GM12878 (cell line): ENCODE measurements at regions not wholly inside any gene's neighbourhood (a gene's known extent, or its start where the extent isn't known, plus 50 kb on each side); places are given as distances from the start of the nearest gene placed in this dataset.

Experiments used
- ATAC-seq: fragments of 200-7000 bp; cut with Tn5 transposase; 3 replicates; pipeline ENCODE4 v1.9.1; 2020; ENCODE audit warnings: mild to moderate bottlenecking, moderate library complexity
- BruUV-seq: library from RNA; stranded (reverse); fragments of 400-500 nt; replicated peaks from 2 replicates; lab custom pipeline; 2021; lab: Mats Ljungman, UMichigan
- CTCF ChIA-PET: fragments of 300-600 bp; sonication (Branson Sonifier 250); formaldehyde crosslinking; extraction: SDS; loops from one replicate; lab custom pipeline; 2021; ENCODE audit warnings: inconsistent platforms; lab: Yijun Ruan, JAX
- POLR2A ChIA-PET: fragments of 350-600 bp; formaldehyde crosslinking; extraction: SDS; loops from one replicate; lab custom pipeline; 2021; ENCODE audit warnings: inconsistent platforms; lab: Charles Lee
- RAD21 ChIA-PET: fragments of 300-600 bp; sonication (Branson Sonifier 250); formaldehyde crosslinking; loops from one replicate; lab custom pipeline; 2023; ENCODE audit warnings: antibody characterized with exemption; ENCODE audit not compliant: unreplicated experiment; lab: Charles Lee
- SMC1A ChIA-PET: fragments of 300-600 bp; sonication (Branson Sonifier 250); formaldehyde crosslinking; loops from one replicate; lab custom pipeline; 2023; ENCODE audit not compliant: unreplicated experiment, uncharacterized antibody; lab: Charles Lee
- DNase-seq: peaks from one replicate; pipeline ENCODE4 v3.0.0-alpha.2; 2011; ENCODE audit warnings: low read depth, low spot score
- FAIRE-seq: peaks from 3 replicates; lab custom pipeline; 2011; peaks lifted over from hg19 to GRCh38; lab: Jason Lieb, UNC
- H2AFZ ChIP-seq: 2 replicates; pipeline ENCODE4 v1.6.0; 2011; ENCODE audit warnings: low read depth, low read length, control low read depth; ENCODE audit not compliant: control insufficient read depth
- H3K27ac ChIP-seq: 2 replicates; pipeline ENCODE4 v1.5.1; 2011; ENCODE audit warnings: control low read depth; ENCODE audit not compliant: control insufficient read depth, insufficient read depth
- H3K27me3 ChIP-seq, 2 experiments: replicated peaks in 1 of 2; 2 replicates each; pipeline versions ENCODE4 v1.6.0 to v1.6.1; 2011; ENCODE audit warnings: low read length in 1 of 2; ENCODE audit not compliant: control insufficient read depth in 2 of 2, insufficient read depth in 2 of 2
- H3K36me3 ChIP-seq, 2 experiments: 2 replicates each; pipeline ENCODE4 v1.5.1; 2011; ENCODE audit warnings: low read length in 1 of 2; ENCODE audit not compliant: control insufficient read depth in 2 of 2, insufficient read depth in 2 of 2
- H3K4me1 ChIP-seq: 2 replicates; pipeline ENCODE4 v1.6.1; 2011; ENCODE audit warnings: mild to moderate bottlenecking, low read length, moderate library complexity, mixed read lengths; ENCODE audit not compliant: control insufficient read depth, insufficient read depth
- H3K4me2 ChIP-seq: 2 replicates; pipeline ENCODE4 v1.6.0; 2011; ENCODE audit warnings: control low read depth; ENCODE audit not compliant: control insufficient read depth, insufficient read depth
- H3K4me3 ChIP-seq: fragments of 200-600 bp; sonication (generic); 2 replicates; pipeline ENCODE4 v1.5.1; 2016
- H3K79me2 ChIP-seq: 2 replicates; pipeline ENCODE4 v1.6.0; 2011; ENCODE audit warnings: low read length; ENCODE audit not compliant: control insufficient read depth, insufficient read depth
- H3K9ac ChIP-seq: 2 replicates; pipeline ENCODE4 v1.8.0; 2011; ENCODE audit warnings: low read length, control low read depth, mixed read lengths; ENCODE audit not compliant: control insufficient read depth, insufficient read depth
- H3K9me3 ChIP-seq: replicated peaks from 3 replicates; pipeline ENCODE4 v1.5.1; 2011; ENCODE audit warnings: mild to moderate bottlenecking, low read length; ENCODE audit not compliant: control insufficient read depth, insufficient read depth
- H4K20me1 ChIP-seq: 2 replicates; pipeline ENCODE4 v1.6.0; 2011; ENCODE audit not compliant: control insufficient read depth, insufficient read depth
- EED ChIP-seq: sonication (generic); IDR thresholded peaks from 2 replicates; pipeline ENCODE4 v1.6.1; 2016; ENCODE audit warnings: antibody characterized with exemption, low read depth
- MEF2B ChIP-seq: fragments of 450-650 bp; IDR thresholded peaks from 2 replicates; pipeline ENCODE4 v1.6.1; 2018; ENCODE audit warnings: mild to moderate bottlenecking, moderate library complexity; ENCODE audit not compliant: partially characterized antibody, poor library complexity, severe bottlenecking
- NR2C2 ChIP-seq: IDR thresholded peaks from 2 replicates; pipeline ENCODE4 v1.6.1; 2011; ENCODE audit warnings: borderline replicate concordance, low read depth; ENCODE audit not compliant: control insufficient read depth, insufficient read length
- NRF1 ChIP-seq: conservative IDR thresholded peaks from 2 replicates; pipeline ENCODE4 v1.6.1; 2011; ENCODE audit warnings: mild to moderate bottlenecking, low read depth, low read length, improper control_type of control experiment
- SIX5 ChIP-seq: IDR thresholded peaks from 2 replicates; pipeline ENCODE4 v1.6.1; 2011; ENCODE audit warnings: mild to moderate bottlenecking, low read depth, low read length, moderate library complexity; ENCODE audit not compliant: severe bottlenecking
- ZNF384 ChIP-seq: IDR thresholded peaks from 2 replicates; pipeline ENCODE4 v1.6.1; 2012; ENCODE audit warnings: low read depth, mild to moderate bottlenecking, low read length, improper control_type of control experiment, borderline replicate concordance
- WGBS: methylation state at CpG from one replicate; pipeline ENCODE4 v1.1.6; 2016; ENCODE audit warnings: low lambda C conversion rate; ENCODE audit not compliant: insufficient replicate concordance, insufficient coverage; ENCODE audit errors: missing lambda C conversion rate; 5-methylcytosine and 5-hydroxymethylcytosine counted together
- in situ Hi-C: fragments of 300-500 bp; cut with MboI; formaldehyde crosslinking; loops from 9 replicates; pipeline ENCODE4 v1.14.3; 2018; ENCODE audit warnings: mixed read lengths
- intact Hi-C: fragments of 100-400 bp; cut with micrococcal nuclease; formaldehyde crosslinking; loops from one replicate; pipeline ENCODE4 v1.14.2; 2022; ENCODE audit not compliant: unreplicated experiment
- TF ChIP-seq, protein P1 (sequence below): fragments of 450-650 bp; IDR thresholded peaks from 2 replicates; pipeline ENCODE4 v1.6.1; 2016; ENCODE audit warnings: mild to moderate bottlenecking
- TF ChIP-seq, protein P2 (sequence below): fragments of 450-650 bp; IDR thresholded peaks from 2 replicates; pipeline ENCODE4 v1.6.1; 2017; ENCODE audit warnings: mild to moderate bottlenecking, low read depth, inconsistent platforms; ENCODE audit not compliant: poor library complexity, severe bottlenecking
- TF ChIP-seq, protein P3 (sequence below): fragments of 450-650 bp; IDR thresholded peaks from 2 replicates; pipeline ENCODE4 v1.6.1; 2017; ENCODE audit warnings: antibody characterized with exemption, mild to moderate bottlenecking, moderate library complexity
- TF ChIP-seq, protein P4 (sequence below): fragments of 450-650 bp; IDR thresholded peaks from 2 replicates; pipeline ENCODE4 v1.6.1; 2014; ENCODE audit warnings: mild to moderate bottlenecking

DNA sequence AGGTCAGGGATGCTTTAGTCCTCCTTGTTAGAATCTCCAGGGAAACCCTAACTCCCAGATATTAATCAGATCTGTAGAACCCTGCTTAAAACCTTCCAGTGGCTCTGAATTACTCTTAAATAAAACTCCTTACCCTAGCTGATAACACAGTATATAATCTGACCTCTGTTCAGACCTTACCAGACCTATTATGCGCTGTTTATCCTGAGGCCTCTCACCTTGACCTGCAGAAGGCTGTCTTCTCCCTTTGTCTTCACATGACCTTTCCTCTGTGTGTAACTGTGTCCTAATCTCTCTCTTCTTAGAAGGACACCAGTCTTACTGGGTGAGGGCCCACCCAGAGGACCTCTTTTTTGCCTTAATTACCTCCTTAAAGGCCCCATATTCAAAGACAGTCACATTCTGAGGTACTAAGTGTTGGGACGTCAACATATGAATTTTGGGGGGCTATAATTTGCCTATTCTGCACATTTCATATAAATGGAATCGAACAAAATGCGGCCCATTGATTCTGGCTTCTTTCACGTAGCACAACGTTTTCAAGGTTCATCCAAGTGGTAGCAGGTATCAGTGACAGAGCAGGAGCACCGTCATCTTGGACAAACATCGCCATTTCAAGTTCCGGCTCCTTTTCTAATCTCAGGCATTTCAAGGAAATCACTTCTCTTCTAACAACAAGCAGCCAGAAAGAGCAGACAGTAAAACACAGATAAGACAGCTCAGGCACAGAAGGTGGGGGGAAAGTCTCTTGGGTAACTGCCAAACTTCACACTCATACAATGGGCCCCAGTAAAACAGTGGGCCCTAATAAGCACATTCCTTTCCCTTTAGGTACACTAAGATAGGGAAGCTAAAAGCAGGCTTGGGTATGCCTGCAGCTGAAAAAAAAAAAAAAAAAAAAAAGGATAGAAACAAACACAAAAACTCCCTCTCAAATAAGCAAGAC, 200.2 kb upstream of the NUDT4 start:
- SMC1A ChIA-PET, result interaction anchor here (0.6 to 1.8 kb wide), 9 partner anchors 9 to 190 kb away, joined by 3 to 10 read pairs (median 4); no protein-coding TSS in a partner anchor
- Histone ChIP-seq H3K4me1 (peaks cover 19% of the 10 kb centered on the region), H3K27me3 (no peaks in the 10 kb centered on the region), H3K4me2 (no peak overlapping the region), H3K9me3 (no peaks in the 10 kb centered on the region; the same call in 2 of the 3 replicates), H3K36me3 (no peaks in the 10 kb centered on the region), H3K4me3 (no peak overlapping the region), H3K9ac (no peak overlapping the region), H2AFZ (no peak overlapping the region), H3K79me2 (no peaks in the 10 kb centered on the region), H3K27ac (no peak overlapping the region), H4K20me1 (no peaks in the 10 kb centered on the region)
- intact Hi-C loops (no loop called here), in situ Hi-C loops (no loop called here)
- no peak; the same call in 2 of the 3 replicates for ATAC-seq
- RAD21 ChIA-PET, result interaction anchor here (0.6 to 3.3 kb wide), 6 partner anchors 10 to 219 kb away, joined by 3 to 10 read pairs (median 4); no protein-coding TSS in a partner anchor
- FAIRE-seq, result no peak
- no peak for DNase-seq
- POLR2A ChIA-PET, result interaction anchor here (0.5 to 0.7 kb wide), 4 partner anchors 38 to 243 kb away, joined by 3 to 8 read pairs (median 4); no protein-coding TSS in a partner anchor
- WGBS, result 99% methylated on average over 9 of the region's 9 CpGs
- CTCF ChIA-PET, result interaction anchor here (1.0 to 1.2 kb wide), 2 partner anchors 10 to 393 kb away, joined by 3 read pairs; no protein-coding TSS in a partner anchor
- BruUV-seq, result no TSS peak
- TF ChIP-seq MEF2B (no peak), EED (no peak), NR2C2 (no peak), SIX5 (no peak), ZNF384 (no peak), NRF1 (no peak)
- TF ChIP-seq, protein P1, sequence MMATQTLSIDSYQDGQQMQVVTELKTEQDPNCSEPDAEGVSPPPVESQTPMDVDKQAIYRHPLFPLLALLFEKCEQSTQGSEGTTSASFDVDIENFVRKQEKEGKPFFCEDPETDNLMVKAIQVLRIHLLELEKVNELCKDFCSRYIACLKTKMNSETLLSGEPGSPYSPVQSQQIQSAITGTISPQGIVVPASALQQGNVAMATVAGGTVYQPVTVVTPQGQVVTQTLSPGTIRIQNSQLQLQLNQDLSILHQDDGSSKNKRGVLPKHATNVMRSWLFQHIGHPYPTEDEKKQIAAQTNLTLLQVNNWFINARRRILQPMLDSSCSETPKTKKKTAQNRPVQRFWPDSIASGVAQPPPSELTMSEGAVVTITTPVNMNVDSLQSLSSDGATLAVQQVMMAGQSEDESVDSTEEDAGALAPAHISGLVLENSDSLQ, result no peak
- TF ChIP-seq, protein P2, sequence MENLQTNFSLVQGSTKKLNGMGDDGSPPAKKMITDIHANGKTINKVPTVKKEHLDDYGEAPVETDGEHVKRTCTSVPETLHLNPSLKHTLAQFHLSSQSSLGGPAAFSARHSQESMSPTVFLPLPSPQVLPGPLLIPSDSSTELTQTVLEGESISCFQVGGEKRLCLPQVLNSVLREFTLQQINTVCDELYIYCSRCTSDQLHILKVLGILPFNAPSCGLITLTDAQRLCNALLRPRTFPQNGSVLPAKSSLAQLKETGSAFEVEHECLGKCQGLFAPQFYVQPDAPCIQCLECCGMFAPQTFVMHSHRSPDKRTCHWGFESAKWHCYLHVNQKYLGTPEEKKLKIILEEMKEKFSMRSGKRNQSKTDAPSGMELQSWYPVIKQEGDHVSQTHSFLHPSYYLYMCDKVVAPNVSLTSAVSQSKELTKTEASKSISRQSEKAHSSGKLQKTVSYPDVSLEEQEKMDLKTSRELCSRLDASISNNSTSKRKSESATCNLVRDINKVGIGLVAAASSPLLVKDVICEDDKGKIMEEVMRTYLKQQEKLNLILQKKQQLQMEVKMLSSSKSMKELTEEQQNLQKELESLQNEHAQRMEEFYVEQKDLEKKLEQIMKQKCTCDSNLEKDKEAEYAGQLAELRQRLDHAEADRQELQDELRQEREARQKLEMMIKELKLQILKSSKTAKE, result no peak
- TF ChIP-seq, protein P3, sequence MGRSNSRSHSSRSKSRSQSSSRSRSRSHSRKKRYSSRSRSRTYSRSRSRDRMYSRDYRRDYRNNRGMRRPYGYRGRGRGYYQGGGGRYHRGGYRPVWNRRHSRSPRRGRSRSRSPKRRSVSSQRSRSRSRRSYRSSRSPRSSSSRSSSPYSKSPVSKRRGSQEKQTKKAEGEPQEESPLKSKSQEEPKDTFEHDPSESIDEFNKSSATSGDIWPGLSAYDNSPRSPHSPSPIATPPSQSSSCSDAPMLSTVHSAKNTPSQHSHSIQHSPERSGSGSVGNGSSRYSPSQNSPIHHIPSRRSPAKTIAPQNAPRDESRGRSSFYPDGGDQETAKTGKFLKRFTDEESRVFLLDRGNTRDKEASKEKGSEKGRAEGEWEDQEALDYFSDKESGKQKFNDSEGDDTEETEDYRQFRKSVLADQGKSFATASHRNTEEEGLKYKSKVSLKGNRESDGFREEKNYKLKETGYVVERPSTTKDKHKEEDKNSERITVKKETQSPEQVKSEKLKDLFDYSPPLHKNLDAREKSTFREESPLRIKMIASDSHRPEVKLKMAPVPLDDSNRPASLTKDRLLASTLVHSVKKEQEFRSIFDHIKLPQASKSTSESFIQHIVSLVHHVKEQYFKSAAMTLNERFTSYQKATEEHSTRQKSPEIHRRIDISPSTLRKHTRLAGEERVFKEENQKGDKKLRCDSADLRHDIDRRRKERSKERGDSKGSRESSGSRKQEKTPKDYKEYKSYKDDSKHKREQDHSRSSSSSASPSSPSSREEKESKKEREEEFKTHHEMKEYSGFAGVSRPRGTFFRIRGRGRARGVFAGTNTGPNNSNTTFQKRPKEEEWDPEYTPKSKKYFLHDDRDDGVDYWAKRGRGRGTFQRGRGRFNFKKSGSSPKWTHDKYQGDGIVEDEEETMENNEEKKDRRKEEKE, result no peak
- TF ChIP-seq, protein P4, sequence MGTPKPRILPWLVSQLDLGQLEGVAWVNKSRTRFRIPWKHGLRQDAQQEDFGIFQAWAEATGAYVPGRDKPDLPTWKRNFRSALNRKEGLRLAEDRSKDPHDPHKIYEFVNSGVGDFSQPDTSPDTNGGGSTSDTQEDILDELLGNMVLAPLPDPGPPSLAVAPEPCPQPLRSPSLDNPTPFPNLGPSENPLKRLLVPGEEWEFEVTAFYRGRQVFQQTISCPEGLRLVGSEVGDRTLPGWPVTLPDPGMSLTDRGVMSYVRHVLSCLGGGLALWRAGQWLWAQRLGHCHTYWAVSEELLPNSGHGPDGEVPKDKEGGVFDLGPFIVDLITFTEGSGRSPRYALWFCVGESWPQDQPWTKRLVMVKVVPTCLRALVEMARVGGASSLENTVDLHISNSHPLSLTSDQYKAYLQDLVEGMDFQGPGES, result no peak
